WTC11 (cell line): ENCODE measurements at regions not wholly inside any gene's neighbourhood (a gene's known extent, or its start where the extent isn't known, plus 50 kb on each side); places are given as distances from the start of the nearest gene placed in this dataset.

ENCODE experiments used
- ATAC-seq: fragments of 200-7000 bp; cut with Tn5 transposase; 2 replicates; pipeline ENCODE4 v1.10.0; 2021; ENCODE audit warnings: mild to moderate bottlenecking, moderate library complexity
- CTCF ChIA-PET: fragments of 300-600 bp; sonication (Branson Sonifier 250); formaldehyde crosslinking; loops from one replicate; lab custom pipeline; 2021; ENCODE audit warnings: antibody characterized with exemption; lab: Charles Lee
- POLR2A ChIA-PET: fragments of 350-600 bp; sonication (Branson Sonifier 250); formaldehyde crosslinking; loops from one replicate; lab custom pipeline; 2021; ENCODE audit warnings: antibody characterized with exemption; lab: Charles Lee
- DNase-seq: peaks from one replicate; pipeline ENCODE4 v3.0.0; 2021; ENCODE audit warnings: low spot score
- H3K27ac Mint-ChIP-seq: 2 replicates; pipeline ENCODE4 v1.8.0; 2021; ENCODE audit warnings: mixed read lengths
- H3K27me3 Mint-ChIP-seq: 2 replicates; pipeline ENCODE4 v1.8.0; 2021; ENCODE audit warnings: low read depth, mild to moderate bottlenecking, moderate library complexity, mixed read lengths
- H3K36me3 Mint-ChIP-seq: 2 replicates; pipeline ENCODE4 v1.8.0; 2021; ENCODE audit warnings: mixed read lengths
- H3K4me1 Mint-ChIP-seq: 2 replicates; pipeline ENCODE4 v1.8.0; 2022; ENCODE audit warnings: mixed read lengths
- H3K4me3 Mint-ChIP-seq: 2 replicates; pipeline ENCODE4 v1.8.0; 2021; ENCODE audit warnings: mild to moderate bottlenecking, moderate library complexity, mixed read lengths
- H3K9me3 Mint-ChIP-seq: 2 replicates; pipeline ENCODE4 v1.8.0; 2021; ENCODE audit warnings: mixed read lengths
- ELF4 ChIP-seq: sonication (generic); formaldehyde crosslinking; IDR thresholded peaks from 2 replicates; pipeline ENCODE4 v1.8.1; 2022; ENCODE audit warnings: low read depth, mild to moderate bottlenecking, moderate library complexity, missing genetic modification reagents
- FOXP1 ChIP-seq: sonication (generic); formaldehyde crosslinking; IDR thresholded peaks from 2 replicates; pipeline ENCODE4 v1.8.0; 2022; ENCODE audit warnings: missing genetic modification reagents, mild to moderate bottlenecking, moderate library complexity, borderline replicate concordance
- HMGA2 ChIP-seq: fragments of 250-450 bp; sonication (Bioruptor Pico); IDR thresholded peaks from 2 replicates; pipeline ENCODE4 v1.4.0; 2021; ENCODE audit warnings: mild to moderate bottlenecking, moderate library complexity
- MXD4 ChIP-seq: fragments of 250-450 bp; sonication (Bioruptor Pico); IDR thresholded peaks from 2 replicates; pipeline ENCODE4 v1.8.0; 2021; ENCODE audit warnings: mild to moderate bottlenecking, moderate library complexity, borderline replicate concordance
- NFE2L1 ChIP-seq: sonication (generic); formaldehyde crosslinking; IDR thresholded peaks from 2 replicates; pipeline ENCODE4 v1.8.1; 2023; ENCODE audit warnings: missing genetic modification reagents
- NFYB ChIP-seq: sonication (generic); formaldehyde crosslinking; conservative IDR thresholded peaks from 2 replicates; pipeline ENCODE4 v1.8.0; 2022; ENCODE audit warnings: low read depth, missing genetic modification reagents
- NR1H2 ChIP-seq: sonication (generic); formaldehyde crosslinking; IDR thresholded peaks from 2 replicates; pipeline ENCODE4 v1.9.0; 2021; ENCODE audit warnings: mild to moderate bottlenecking, moderate library complexity, missing genetic modification reagents
- RELA ChIP-seq: sonication (generic); formaldehyde crosslinking; IDR thresholded peaks from 2 replicates; pipeline ENCODE4 v1.8.1; 2022; ENCODE audit warnings: missing genetic modification reagents, mild to moderate bottlenecking, borderline replicate concordance
- SOX15 ChIP-seq: fragments of 250-450 bp; sonication (Bioruptor Pico); IDR thresholded peaks from 2 replicates; pipeline ENCODE4 v1.9.0; 2021; ENCODE audit warnings: mild to moderate bottlenecking
- USF1 ChIP-seq: sonication (generic); formaldehyde crosslinking; IDR thresholded peaks from 2 replicates; pipeline ENCODE4 v1.8.0; 2022; ENCODE audit warnings: mild to moderate bottlenecking, missing genetic modification reagents
- ZMAT4 ChIP-seq: fragments of 250-450 bp; sonication (Bioruptor Pico); IDR thresholded peaks from 2 replicates; pipeline ENCODE4 v1.9.0; 2021; ENCODE audit warnings: mild to moderate bottlenecking
- ZNF138 ChIP-seq: sonication (generic); formaldehyde crosslinking; conservative IDR thresholded peaks from 2 replicates; pipeline ENCODE4 v1.8.1; 2022; ENCODE audit warnings: mild to moderate bottlenecking, moderate library complexity, missing genetic modification reagents
- ZNF423 ChIP-seq: fragments of 250-450 bp; sonication (Bioruptor Pico); IDR thresholded peaks from 2 replicates; pipeline ENCODE4 v2.1.2; 2022; ENCODE audit warnings: mild to moderate bottlenecking, moderate library complexity
- TF ChIP-seq, protein P1 (sequence below): fragments of 200-600 bp; IDR thresholded peaks from 2 replicates; pipeline ENCODE4 v1.8.0; 2022; ENCODE audit warnings: antibody characterized with exemption
- TF ChIP-seq, protein P2 (sequence below): sonication (generic); formaldehyde crosslinking; IDR thresholded peaks from 2 replicates; pipeline ENCODE4 v1.8.1; 2023; ENCODE audit warnings: mild to moderate bottlenecking, missing genetic modification reagents, moderate library complexity
- TF ChIP-seq, protein P3 (sequence below): sonication (generic); formaldehyde crosslinking; IDR thresholded peaks from 2 replicates; pipeline ENCODE4 v1.8.0; 2023; ENCODE audit warnings: missing genetic modification reagents, mild to moderate bottlenecking, borderline replicate concordance
- TF ChIP-seq, protein P4 (sequence below): sonication (generic); formaldehyde crosslinking; IDR thresholded peaks from 2 replicates; pipeline ENCODE4 v1.8.1; 2023; ENCODE audit warnings: mild to moderate bottlenecking, missing genetic modification reagents
- TF ChIP-seq, protein P5 (sequence below): sonication (generic); formaldehyde crosslinking; IDR thresholded peaks from 2 replicates; pipeline ENCODE4 v1.8.1; 2023; ENCODE audit warnings: mild to moderate bottlenecking, missing genetic modification reagents, moderate library complexity
- TF ChIP-seq, protein P6 (sequence below): sonication (generic); formaldehyde crosslinking; IDR thresholded peaks from 2 replicates; pipeline ENCODE4 v1.8.0; 2023; ENCODE audit warnings: missing genetic modification reagents

DNA sequence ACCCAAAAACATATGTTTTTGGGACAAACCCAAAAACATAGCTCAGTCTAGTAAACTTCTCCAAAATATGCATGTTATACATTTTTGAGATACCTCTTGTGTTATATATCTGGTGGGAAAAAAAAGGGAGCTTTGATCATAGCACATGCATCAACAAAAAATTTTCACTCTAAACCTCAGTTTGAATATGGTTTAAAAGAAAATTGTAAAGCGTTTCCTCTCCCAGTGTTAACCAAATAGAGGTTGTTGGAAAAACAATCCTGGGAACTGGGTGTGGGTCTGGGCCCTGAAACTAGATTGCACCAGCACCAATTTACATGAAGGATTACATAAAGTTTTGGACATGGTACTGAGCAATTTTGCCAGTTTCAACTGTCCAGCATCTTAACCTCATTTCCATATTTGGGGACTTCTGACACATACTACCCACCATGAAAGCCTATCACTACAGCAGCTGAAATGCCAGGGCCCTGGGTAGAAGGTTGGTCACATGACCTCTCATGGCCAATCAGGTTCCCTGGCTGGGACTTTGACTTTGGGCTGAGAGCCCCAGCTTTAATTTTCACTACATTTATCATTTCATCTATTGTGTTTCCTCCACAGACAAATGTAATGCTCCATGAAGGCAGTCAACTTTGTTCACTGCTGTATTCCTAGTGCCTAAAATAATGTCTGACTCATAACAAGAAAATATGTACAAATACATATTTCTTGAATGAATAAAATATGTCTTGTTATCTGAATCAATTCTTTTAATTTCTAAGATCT is 150.7 kb downstream of the SETD4 start:
- no peak for ATAC-seq
- H3K4me3 Mint-ChIP-seq, result no peak overlapping the region
- H3K36me3 Mint-ChIP-seq, result 0 out of 2 replicates have a peak, but pooled peaks cover under 1% of the 10 kb centered on the region
- H3K9me3 Mint-ChIP-seq, result peaks cover 16% of the 10 kb centered on the region
- no peaks in the 10 kb centered on the region; the same call in 1 of the 2 replicates for H3K27me3 Mint-ChIP-seq
- H3K4me1 Mint-ChIP-seq, result peaks cover 27% of the 10 kb centered on the region
- DNase-seq, result no peak
- POLR2A ChIA-PET, result no interaction called here
- H3K27ac Mint-ChIP-seq, result no peak overlapping the region
- CTCF ChIA-PET, result no interaction called here
- TF ChIP-seq NFYB (CRISPR knock-in tag) (peak; percentile 63), USF1 (peak; percentile 62), ELF4 (CRISPR knock-in tag) (no peak), SOX15 (no peak), ZNF138 (CRISPR knock-in tag) (no peak), NR1H2 (CRISPR knock-in tag) (no peak)
- TF ChIP-seq, protein P1, sequence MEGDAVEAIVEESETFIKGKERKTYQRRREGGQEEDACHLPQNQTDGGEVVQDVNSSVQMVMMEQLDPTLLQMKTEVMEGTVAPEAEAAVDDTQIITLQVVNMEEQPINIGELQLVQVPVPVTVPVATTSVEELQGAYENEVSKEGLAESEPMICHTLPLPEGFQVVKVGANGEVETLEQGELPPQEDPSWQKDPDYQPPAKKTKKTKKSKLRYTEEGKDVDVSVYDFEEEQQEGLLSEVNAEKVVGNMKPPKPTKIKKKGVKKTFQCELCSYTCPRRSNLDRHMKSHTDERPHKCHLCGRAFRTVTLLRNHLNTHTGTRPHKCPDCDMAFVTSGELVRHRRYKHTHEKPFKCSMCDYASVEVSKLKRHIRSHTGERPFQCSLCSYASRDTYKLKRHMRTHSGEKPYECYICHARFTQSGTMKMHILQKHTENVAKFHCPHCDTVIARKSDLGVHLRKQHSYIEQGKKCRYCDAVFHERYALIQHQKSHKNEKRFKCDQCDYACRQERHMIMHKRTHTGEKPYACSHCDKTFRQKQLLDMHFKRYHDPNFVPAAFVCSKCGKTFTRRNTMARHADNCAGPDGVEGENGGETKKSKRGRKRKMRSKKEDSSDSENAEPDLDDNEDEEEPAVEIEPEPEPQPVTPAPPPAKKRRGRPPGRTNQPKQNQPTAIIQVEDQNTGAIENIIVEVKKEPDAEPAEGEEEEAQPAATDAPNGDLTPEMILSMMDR, result no peak
- TF ChIP-seq, protein P2, sequence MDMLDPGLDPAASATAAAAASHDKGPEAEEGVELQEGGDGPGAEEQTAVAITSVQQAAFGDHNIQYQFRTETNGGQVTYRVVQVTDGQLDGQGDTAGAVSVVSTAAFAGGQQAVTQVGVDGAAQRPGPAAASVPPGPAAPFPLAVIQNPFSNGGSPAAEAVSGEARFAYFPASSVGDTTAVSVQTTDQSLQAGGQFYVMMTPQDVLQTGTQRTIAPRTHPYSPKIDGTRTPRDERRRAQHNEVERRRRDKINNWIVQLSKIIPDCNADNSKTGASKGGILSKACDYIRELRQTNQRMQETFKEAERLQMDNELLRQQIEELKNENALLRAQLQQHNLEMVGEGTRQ (CRISPR knock-in tag), result peak; percentile 72
- TF ChIP-seq, protein P3, sequence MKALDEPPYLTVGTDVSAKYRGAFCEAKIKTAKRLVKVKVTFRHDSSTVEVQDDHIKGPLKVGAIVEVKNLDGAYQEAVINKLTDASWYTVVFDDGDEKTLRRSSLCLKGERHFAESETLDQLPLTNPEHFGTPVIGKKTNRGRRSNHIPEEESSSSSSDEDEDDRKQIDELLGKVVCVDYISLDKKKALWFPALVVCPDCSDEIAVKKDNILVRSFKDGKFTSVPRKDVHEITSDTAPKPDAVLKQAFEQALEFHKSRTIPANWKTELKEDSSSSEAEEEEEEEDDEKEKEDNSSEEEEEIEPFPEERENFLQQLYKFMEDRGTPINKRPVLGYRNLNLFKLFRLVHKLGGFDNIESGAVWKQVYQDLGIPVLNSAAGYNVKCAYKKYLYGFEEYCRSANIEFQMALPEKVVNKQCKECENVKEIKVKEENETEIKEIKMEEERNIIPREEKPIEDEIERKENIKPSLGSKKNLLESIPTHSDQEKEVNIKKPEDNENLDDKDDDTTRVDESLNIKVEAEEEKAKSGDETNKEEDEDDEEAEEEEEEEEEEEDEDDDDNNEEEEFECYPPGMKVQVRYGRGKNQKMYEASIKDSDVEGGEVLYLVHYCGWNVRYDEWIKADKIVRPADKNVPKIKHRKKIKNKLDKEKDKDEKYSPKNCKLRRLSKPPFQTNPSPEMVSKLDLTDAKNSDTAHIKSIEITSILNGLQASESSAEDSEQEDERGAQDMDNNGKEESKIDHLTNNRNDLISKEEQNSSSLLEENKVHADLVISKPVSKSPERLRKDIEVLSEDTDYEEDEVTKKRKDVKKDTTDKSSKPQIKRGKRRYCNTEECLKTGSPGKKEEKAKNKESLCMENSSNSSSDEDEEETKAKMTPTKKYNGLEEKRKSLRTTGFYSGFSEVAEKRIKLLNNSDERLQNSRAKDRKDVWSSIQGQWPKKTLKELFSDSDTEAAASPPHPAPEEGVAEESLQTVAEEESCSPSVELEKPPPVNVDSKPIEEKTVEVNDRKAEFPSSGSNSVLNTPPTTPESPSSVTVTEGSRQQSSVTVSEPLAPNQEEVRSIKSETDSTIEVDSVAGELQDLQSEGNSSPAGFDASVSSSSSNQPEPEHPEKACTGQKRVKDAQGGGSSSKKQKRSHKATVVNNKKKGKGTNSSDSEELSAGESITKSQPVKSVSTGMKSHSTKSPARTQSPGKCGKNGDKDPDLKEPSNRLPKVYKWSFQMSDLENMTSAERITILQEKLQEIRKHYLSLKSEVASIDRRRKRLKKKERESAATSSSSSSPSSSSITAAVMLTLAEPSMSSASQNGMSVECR (CRISPR knock-in tag), result no peak
- TF ChIP-seq, all 79 proteins: peak for 3

GRCh38 chr21:35908311-35909078 is 151.8 kb downstream of the SETD4 start:
- Mint-ChIP-seq H3K27ac (no peak overlapping the region), H3K4me1 (peaks cover 22% of the 10 kb centered on the region), H3K36me3 (no peaks in the 10 kb centered on the region), H3K4me3 (no peak overlapping the region), H3K9me3 (peaks cover 17% of the 10 kb centered on the region), H3K27me3 (no peaks in the 10 kb centered on the region; the same call in 1 of the 2 replicates)
- ChIA-PET POLR2A (no interaction called here), CTCF (no interaction called here)
- DNase-seq, result no peak
- no peak for ATAC-seq
- TF ChIP-seq NFE2L1 (CRISPR knock-in tag), result no peak
- TF ChIP-seq NFYB (CRISPR knock-in tag), result peak; percentile 32; the same call in 1 of the 2 replicates

- H3K36me3 Mint-ChIP-seq, result no peaks in the 10 kb centered on the region
- no peaks in the 10 kb centered on the region; the same call in 1 of the 2 replicates for H3K27me3 Mint-ChIP-seq
- ChIA-PET POLR2A (no interaction called here), CTCF (interaction anchor here (0.7 kb wide), 2 partner anchors 841 to 1626 kb away, joined by 3 read pairs; no protein-coding TSS in a partner anchor)
- no peak overlapping the region for H3K4me3 Mint-ChIP-seq
- DNase-seq, result no peak
- no peak for ATAC-seq
- peaks cover 28% of the 10 kb centered on the region for H3K9me3 Mint-ChIP-seq
- no peak overlapping the region for H3K27ac Mint-ChIP-seq
- H3K4me1 Mint-ChIP-seq, result peaks cover 18% of the 10 kb centered on the region
- TF ChIP-seq FOXP1, result no peak
- TF ChIP-seq ZMAT4 (CRISPR knock-in tag), result no peak
- TF ChIP-seq HMGA2 (CRISPR knock-in tag), result no peak
- no peak for TF ChIP-seq MXD4 (CRISPR knock-in tag)
- TF ChIP-seq, protein P4, sequence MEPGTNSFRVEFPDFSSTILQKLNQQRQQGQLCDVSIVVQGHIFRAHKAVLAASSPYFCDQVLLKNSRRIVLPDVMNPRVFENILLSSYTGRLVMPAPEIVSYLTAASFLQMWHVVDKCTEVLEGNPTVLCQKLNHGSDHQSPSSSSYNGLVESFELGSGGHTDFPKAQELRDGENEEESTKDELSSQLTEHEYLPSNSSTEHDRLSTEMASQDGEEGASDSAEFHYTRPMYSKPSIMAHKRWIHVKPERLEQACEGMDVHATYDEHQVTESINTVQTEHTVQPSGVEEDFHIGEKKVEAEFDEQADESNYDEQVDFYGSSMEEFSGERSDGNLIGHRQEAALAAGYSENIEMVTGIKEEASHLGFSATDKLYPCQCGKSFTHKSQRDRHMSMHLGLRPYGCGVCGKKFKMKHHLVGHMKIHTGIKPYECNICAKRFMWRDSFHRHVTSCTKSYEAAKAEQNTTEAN, result no peak
- TF ChIP-seq, protein P5, sequence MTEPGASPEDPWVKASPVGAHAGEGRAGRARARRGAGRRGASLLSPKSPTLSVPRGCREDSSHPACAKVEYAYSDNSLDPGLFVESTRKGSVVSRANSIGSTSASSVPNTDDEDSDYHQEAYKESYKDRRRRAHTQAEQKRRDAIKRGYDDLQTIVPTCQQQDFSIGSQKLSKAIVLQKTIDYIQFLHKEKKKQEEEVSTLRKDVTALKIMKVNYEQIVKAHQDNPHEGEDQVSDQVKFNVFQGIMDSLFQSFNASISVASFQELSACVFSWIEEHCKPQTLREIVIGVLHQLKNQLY (CRISPR knock-in tag), result no peak
- TF ChIP-seq RELA (CRISPR knock-in tag), result no peak
- TF ChIP-seq, protein P6, sequence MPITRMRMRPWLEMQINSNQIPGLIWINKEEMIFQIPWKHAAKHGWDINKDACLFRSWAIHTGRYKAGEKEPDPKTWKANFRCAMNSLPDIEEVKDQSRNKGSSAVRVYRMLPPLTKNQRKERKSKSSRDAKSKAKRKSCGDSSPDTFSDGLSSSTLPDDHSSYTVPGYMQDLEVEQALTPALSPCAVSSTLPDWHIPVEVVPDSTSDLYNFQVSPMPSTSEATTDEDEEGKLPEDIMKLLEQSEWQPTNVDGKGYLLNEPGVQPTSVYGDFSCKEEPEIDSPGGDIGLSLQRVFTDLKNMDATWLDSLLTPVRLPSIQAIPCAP (CRISPR knock-in tag), result no peak
- TF ChIP-seq ZNF423, result no peak
Observed at GRCh38 chr21:35906586-35906985, 153.7 kb downstream of the SETD4 start.
